ENCODE measurements at regions not wholly inside any gene's neighbourhood (a gene's known extent, or its start where the extent isn't known, plus 50 kb on each side); places are given as distances from the start of the nearest gene placed in this dataset.

DNA sequence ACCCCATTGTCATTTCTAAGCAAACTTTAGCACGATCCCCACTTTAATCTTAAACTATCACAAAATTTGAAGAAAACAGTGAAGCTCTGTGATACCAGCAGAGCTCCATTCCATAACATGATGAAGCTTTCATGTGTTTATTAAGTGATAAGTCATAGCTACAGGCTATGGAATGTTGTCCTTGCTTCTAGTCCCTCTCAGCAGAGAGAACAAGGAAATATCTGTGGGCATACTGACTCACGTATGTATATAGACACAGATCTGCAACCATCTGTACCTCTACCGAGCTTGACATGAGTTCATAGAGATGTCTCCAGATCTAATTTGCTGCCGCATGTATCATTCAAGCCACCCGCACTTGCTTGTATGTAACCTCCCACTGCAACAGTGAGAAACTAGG, 588.9 kb downstream of the ETS1 start:
- TF ChIP-seq, protein P1, sequence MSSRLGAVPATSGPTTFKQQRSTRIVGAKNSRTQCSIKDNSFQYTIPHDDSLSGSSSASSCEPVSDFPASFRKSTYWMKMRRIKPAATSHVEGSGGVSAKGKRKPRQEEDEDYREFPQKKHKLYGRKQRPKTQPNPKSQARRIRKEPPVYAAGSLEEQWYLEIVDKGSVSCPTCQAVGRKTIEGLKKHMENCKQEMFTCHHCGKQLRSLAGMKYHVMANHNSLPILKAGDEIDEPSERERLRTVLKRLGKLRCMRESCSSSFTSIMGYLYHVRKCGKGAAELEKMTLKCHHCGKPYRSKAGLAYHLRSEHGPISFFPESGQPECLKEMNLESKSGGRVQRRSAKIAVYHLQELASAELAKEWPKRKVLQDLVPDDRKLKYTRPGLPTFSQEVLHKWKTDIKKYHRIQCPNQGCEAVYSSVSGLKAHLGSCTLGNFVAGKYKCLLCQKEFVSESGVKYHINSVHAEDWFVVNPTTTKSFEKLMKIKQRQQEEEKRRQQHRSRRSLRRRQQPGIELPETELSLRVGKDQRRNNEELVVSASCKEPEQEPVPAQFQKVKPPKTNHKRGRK (CRISPR knock-in tag; IDR thresholded peaks at IDR 0.05; ENCODE audit: borderline replicate concordance): no peak
- TF ChIP-seq, protein P2, sequence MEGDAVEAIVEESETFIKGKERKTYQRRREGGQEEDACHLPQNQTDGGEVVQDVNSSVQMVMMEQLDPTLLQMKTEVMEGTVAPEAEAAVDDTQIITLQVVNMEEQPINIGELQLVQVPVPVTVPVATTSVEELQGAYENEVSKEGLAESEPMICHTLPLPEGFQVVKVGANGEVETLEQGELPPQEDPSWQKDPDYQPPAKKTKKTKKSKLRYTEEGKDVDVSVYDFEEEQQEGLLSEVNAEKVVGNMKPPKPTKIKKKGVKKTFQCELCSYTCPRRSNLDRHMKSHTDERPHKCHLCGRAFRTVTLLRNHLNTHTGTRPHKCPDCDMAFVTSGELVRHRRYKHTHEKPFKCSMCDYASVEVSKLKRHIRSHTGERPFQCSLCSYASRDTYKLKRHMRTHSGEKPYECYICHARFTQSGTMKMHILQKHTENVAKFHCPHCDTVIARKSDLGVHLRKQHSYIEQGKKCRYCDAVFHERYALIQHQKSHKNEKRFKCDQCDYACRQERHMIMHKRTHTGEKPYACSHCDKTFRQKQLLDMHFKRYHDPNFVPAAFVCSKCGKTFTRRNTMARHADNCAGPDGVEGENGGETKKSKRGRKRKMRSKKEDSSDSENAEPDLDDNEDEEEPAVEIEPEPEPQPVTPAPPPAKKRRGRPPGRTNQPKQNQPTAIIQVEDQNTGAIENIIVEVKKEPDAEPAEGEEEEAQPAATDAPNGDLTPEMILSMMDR (IDR thresholded peaks at IDR 0.05): no peak
- no peak for TF ChIP-seq RORB (CRISPR knock-in tag; IDR thresholded peaks at IDR 0.05)
- TF ChIP-seq, protein P3, sequence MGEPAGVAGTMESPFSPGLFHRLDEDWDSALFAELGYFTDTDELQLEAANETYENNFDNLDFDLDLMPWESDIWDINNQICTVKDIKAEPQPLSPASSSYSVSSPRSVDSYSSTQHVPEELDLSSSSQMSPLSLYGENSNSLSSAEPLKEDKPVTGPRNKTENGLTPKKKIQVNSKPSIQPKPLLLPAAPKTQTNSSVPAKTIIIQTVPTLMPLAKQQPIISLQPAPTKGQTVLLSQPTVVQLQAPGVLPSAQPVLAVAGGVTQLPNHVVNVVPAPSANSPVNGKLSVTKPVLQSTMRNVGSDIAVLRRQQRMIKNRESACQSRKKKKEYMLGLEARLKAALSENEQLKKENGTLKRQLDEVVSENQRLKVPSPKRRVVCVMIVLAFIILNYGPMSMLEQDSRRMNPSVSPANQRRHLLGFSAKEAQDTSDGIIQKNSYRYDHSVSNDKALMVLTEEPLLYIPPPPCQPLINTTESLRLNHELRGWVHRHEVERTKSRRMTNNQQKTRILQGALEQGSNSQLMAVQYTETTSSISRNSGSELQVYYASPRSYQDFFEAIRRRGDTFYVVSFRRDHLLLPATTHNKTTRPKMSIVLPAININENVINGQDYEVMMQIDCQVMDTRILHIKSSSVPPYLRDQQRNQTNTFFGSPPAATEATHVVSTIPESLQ (CRISPR knock-in tag; IDR thresholded peaks at IDR 0.05): no peak

Measured in WTC11 (cell line).